Ovary (tissue), 3 donors: ENCODE measurements at regions not wholly inside any gene's neighbourhood (a gene's known extent, or its start where the extent isn't known, plus 50 kb on each side); places are given as distances from the start of the nearest gene placed in this dataset.
"Not testable (repeated sequence)": the region's sequence is repeated elsewhere in the genome, so short reads cannot be mapped to it uniquely, and the experiment has no call there.

Source experiments
- POLR2A ChIP-seq: fragments of 450-650 bp; IDR thresholded peaks from one replicate; pipeline ENCODE4 v1.6.1; 2017; ENCODE audit warnings: antibody characterized with exemption, mild to moderate bottlenecking, moderate library complexity
- TF ChIP-seq, protein P1 (sequence below), 3 donors: fragments of 450-650 bp in 2 of 3; fragments of 200-600 bp in 1 of 3; IDR thresholded peaks; one replicate each; pipeline versions ENCODE4 v1.5.1 to v1.8.0; 2016 to 2022; ENCODE audit warnings: antibody characterized with exemption in 3 of 3, mild to moderate bottlenecking in 1 of 3
- donor health status: DM: no; HTN: no; CAD: no.

- TF ChIP-seq, protein P1, sequence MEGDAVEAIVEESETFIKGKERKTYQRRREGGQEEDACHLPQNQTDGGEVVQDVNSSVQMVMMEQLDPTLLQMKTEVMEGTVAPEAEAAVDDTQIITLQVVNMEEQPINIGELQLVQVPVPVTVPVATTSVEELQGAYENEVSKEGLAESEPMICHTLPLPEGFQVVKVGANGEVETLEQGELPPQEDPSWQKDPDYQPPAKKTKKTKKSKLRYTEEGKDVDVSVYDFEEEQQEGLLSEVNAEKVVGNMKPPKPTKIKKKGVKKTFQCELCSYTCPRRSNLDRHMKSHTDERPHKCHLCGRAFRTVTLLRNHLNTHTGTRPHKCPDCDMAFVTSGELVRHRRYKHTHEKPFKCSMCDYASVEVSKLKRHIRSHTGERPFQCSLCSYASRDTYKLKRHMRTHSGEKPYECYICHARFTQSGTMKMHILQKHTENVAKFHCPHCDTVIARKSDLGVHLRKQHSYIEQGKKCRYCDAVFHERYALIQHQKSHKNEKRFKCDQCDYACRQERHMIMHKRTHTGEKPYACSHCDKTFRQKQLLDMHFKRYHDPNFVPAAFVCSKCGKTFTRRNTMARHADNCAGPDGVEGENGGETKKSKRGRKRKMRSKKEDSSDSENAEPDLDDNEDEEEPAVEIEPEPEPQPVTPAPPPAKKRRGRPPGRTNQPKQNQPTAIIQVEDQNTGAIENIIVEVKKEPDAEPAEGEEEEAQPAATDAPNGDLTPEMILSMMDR (IDR thresholded peaks at IDR 0.05), result not testable (repeated sequence)
- TF ChIP-seq POLR2A, result not testable (repeated sequence)
Measured at GRCh38 chr2:5628484-5628883, 63.7 kb upstream of the SOX11 start.
